MM.1S (cell line): ENCODE measurements at regions not wholly inside any gene's neighbourhood (a gene's known extent, or its start where the extent isn't known, plus 50 kb on each side); places are given as distances from the start of the nearest gene placed in this dataset.

Source experiments
- DNase-seq: peaks from one replicate; pipeline ENCODE4 v3.0.0-alpha.2; 2015
- H2AFZ ChIP-seq: fragments of 300-600 bp; sonication (generic); 2 replicates; pipeline ENCODE4 v1.6.0; 2016; ENCODE audit warnings: antibody characterized with exemption, low read length
- H3F3A ChIP-seq: fragments of 300-600 bp; sonication (generic); 2 replicates; pipeline ENCODE4 v1.6.1; 2016; ENCODE audit warnings: mild to moderate bottlenecking, antibody characterized with exemption, low read length, moderate library complexity, mixed read lengths; ENCODE audit not compliant: insufficient read depth
- H3K27ac ChIP-seq: fragments of 300-600 bp; sonication (generic); 2 replicates; pipeline ENCODE4 v1.5.1; 2016; ENCODE audit warnings: mild to moderate bottlenecking, low read length
- H3K27me3 ChIP-seq: fragments of 300-600 bp; sonication (generic); replicated peaks from 2 replicates; pipeline ENCODE4 v1.6.0; 2016; ENCODE audit warnings: low read length; ENCODE audit not compliant: insufficient read depth
- H3K36me3 ChIP-seq: fragments of 300-600 bp; sonication (generic); replicated peaks from 2 replicates; pipeline ENCODE4 v1.6.1; 2016; ENCODE audit warnings: mild to moderate bottlenecking, low read length, mixed read lengths; ENCODE audit not compliant: insufficient read depth
- H3K4me1 ChIP-seq: fragments of 300-600 bp; sonication (generic); 2 replicates; pipeline ENCODE4 v1.6.1; 2016; ENCODE audit warnings: low read length, mixed read lengths
- H3K4me2 ChIP-seq: fragments of 300-600 bp; sonication (generic); 2 replicates; pipeline ENCODE4 v1.6.0; 2016; ENCODE audit warnings: low read depth, low read length
- H3K4me3 ChIP-seq: fragments of 300-600 bp; sonication (generic); 2 replicates; pipeline ENCODE4 v1.5.1; 2016; ENCODE audit warnings: low read length, mixed read lengths
- H3K79me2 ChIP-seq: fragments of 300-600 bp; sonication (generic); 2 replicates; pipeline ENCODE4 v1.6.1; 2016; ENCODE audit warnings: mixed run types, low read length, mixed read lengths
- H3K9ac ChIP-seq: fragments of 300-600 bp; sonication (generic); 2 replicates; pipeline ENCODE4 v1.6.1; 2016; ENCODE audit warnings: low read length, mixed read lengths
- H3K9me2 ChIP-seq: fragments of 300-600 bp; sonication (generic); replicated peaks from 2 replicates; pipeline ENCODE4 v1.6.1; 2016; ENCODE audit warnings: mild to moderate bottlenecking, low read length, mixed read lengths; ENCODE audit not compliant: insufficient read depth
- H3K9me3 ChIP-seq: fragments of 300-600 bp; sonication (generic); replicated peaks from 2 replicates; pipeline ENCODE4 v1.6.1; 2016; ENCODE audit warnings: mild to moderate bottlenecking, low read length, mixed read lengths; ENCODE audit not compliant: insufficient read depth
- H4K20me1 ChIP-seq: fragments of 300-600 bp; sonication (generic); 2 replicates; pipeline ENCODE4 v1.6.1; 2016; ENCODE audit warnings: mild to moderate bottlenecking, low read length, moderate library complexity, mixed read lengths; ENCODE audit not compliant: insufficient read depth
- CTCF ChIP-seq: fragments of 300-600 bp; sonication (generic); IDR thresholded peaks from 2 replicates; pipeline ENCODE4 v1.5.1; 2016; ENCODE audit warnings: antibody characterized with exemption, low read length, mixed read lengths
- EZH2 ChIP-seq: fragments of 300-600 bp; sonication (generic); optimal IDR thresholded peaks from 2 replicates; pipeline ENCODE3; 2017; ENCODE audit warnings: low read depth, mild to moderate bottlenecking, antibody characterized with exemption, low read length, mixed read lengths
- EZH2phosphoT487 ChIP-seq: fragments of 300-600 bp; sonication (generic); IDR thresholded peaks from 2 replicates; pipeline ENCODE4 v1.6.1; 2018; ENCODE audit warnings: antibody characterized with exemption, low read length

DNA sequence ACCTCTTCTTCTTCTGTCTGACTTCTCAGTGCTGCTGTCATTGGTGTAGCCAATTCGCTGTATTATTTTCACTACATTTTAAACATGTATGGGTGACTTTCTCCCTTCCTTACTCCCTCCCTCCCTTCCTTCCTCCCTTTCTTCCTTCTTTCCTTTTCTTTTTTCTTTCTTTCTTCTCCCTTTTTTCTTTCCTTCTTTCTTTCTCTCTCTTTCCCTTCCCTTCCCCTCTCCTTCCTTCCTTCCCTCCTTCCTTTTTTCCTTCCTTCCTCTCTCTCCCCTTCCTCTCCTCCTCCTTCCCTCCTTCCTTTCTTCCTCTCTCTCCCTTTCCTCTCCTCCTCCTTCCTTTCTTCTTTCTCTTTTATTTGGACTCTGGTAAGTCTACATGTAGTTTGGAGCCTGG is 240.8 kb downstream of the GATA3 start:
- no peaks in the 10 kb centered on the region for H4K20me1 ChIP-seq
- H3K9me3 ChIP-seq: no peaks in the 10 kb centered on the region
- no peak for DNase-seq
- H3K27me3 ChIP-seq: no peaks in the 10 kb centered on the region
- H3K9me2 ChIP-seq: no peaks in the 10 kb centered on the region
- H3F3A ChIP-seq: no peaks in the 10 kb centered on the region
- H3K27ac ChIP-seq: no peak overlapping the region
- H3K36me3 ChIP-seq: no peaks in the 10 kb centered on the region
- H3K4me1 ChIP-seq: no peaks in the 10 kb centered on the region
- H2AFZ ChIP-seq: no peak overlapping the region; the same call in 1 of the 2 replicates
- TF ChIP-seq CTCF: no peak
- no peak for TF ChIP-seq EZH2phosphoT487
- TF ChIP-seq EZH2: no peak
- H3K4me3 ChIP-seq: no peak overlapping the region
- H3K79me2 ChIP-seq: no peaks in the 10 kb centered on the region
- H3K4me2 ChIP-seq: no peak overlapping the region
- H3K9ac ChIP-seq: no peak overlapping the region

DNA sequence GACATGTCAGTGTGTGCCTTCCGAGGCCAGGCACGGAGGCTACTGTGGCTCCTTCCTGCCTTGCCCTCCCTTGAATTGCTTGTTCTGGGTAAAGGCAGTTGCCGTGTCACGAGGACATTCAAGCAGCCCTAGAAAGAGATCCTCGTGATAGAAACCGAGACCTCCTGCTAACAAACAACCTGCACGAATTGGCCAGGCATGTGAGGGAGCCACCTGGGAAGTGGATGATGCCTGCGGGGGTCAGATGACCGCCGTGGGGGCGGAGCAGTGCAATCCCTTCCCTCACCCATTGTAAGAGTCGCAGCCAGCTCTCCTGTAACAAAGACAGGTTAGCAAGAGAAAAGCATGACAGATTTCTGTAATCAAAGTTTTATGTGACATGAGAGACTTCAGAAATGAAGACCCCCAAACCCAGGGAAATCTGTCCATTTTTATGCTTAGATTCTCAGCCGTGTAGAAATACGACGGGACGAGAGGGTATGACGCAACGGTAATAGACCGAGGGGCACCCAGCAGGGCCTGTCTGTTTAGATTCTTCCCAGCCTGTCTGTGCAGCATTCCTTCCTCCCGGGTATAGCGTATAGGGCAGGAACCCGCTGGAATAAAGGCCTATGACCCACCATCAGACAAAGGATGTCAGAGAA is 241.7 kb downstream of the GATA3 start:
- DNase-seq: no peak
- no peak overlapping the region for H3K4me3 ChIP-seq
- no peak overlapping the region for H3K27ac ChIP-seq
- no peak overlapping the region for H2AFZ ChIP-seq
- no peaks in the 10 kb centered on the region for H4K20me1 ChIP-seq
- H3K9me2 ChIP-seq: no peaks in the 10 kb centered on the region
- H3K4me1 ChIP-seq: no peaks in the 10 kb centered on the region
- H3K79me2 ChIP-seq: no peaks in the 10 kb centered on the region
- no peaks in the 10 kb centered on the region for H3K9me3 ChIP-seq
- H3K9ac ChIP-seq: no peak overlapping the region
- H3K27me3 ChIP-seq: no peaks in the 10 kb centered on the region
- H3K4me2 ChIP-seq: no peak overlapping the region
- H3K36me3 ChIP-seq: no peaks in the 10 kb centered on the region
- no peaks in the 10 kb centered on the region for H3F3A ChIP-seq
- TF ChIP-seq EZH2 (no peak), CTCF (no peak), EZH2phosphoT487 (no peak)

GRCh38 chr10:8296734-8297101 is 242.2 kb downstream of the GATA3 start:
- Histone ChIP-seq H3K9me2 (no peaks in the 10 kb centered on the region), H3K9ac (no peak overlapping the region), H2AFZ (no peak overlapping the region), H3K4me2 (no peak overlapping the region), H3K4me1 (no peaks in the 10 kb centered on the region), H4K20me1 (no peaks in the 10 kb centered on the region), H3K27me3 (no peaks in the 10 kb centered on the region), H3K79me2 (no peaks in the 10 kb centered on the region), H3K4me3 (no peak overlapping the region), H3K9me3 (no peaks in the 10 kb centered on the region), H3K36me3 (no peaks in the 10 kb centered on the region), H3K27ac (no peak overlapping the region), H3F3A (no peaks in the 10 kb centered on the region)
- DNase-seq: no peak
- TF ChIP-seq EZH2 (no peak), EZH2phosphoT487 (no peak), CTCF (no peak)
